Subcutaneous abdominal adipose tissue (tissue), 5 donors: ENCODE measurements at regions not wholly inside any gene's neighbourhood (a gene's known extent, or its start where the extent isn't known, plus 50 kb on each side); places are given as distances from the start of the nearest gene placed in this dataset.

Experiments used
- H3K27ac ChIP-seq: one replicate; pipeline ENCODE4 v1.7.0; 2013; ENCODE audit warnings: low read depth, mild to moderate bottlenecking, inconsistent platforms, low read length, moderate library complexity
- H3K27me3 ChIP-seq, 5 donors: one replicate each; pipeline ENCODE4 v1.7.0; 2013; ENCODE audit warnings: low read length in 5 of 5, inconsistent platforms in 1 of 5; ENCODE audit not compliant: control insufficient read depth in 5 of 5, insufficient read depth in 4 of 5
- H3K36me3 ChIP-seq, 5 donors: one replicate each; pipeline ENCODE4 v1.7.0; 2013; ENCODE audit warnings: low read length in 5 of 5; ENCODE audit not compliant: control insufficient read depth in 5 of 5, insufficient read depth in 5 of 5
- H3K4me1 ChIP-seq, 5 donors: one replicate each; pipeline ENCODE4 v1.7.0; 2013; ENCODE audit warnings: low read length in 5 of 5, mild to moderate bottlenecking in 3 of 5, moderate library complexity in 1 of 5; ENCODE audit not compliant: control insufficient read depth in 5 of 5, insufficient read depth in 5 of 5
- H3K4me3 ChIP-seq, 5 donors: one replicate each; pipeline ENCODE4 v1.7.0; 2013; ENCODE audit warnings: low read length in 5 of 5, low read depth in 1 of 5
- H3K9ac ChIP-seq, 5 donors: one replicate each; pipeline ENCODE4 v1.7.0; 2013; ENCODE audit warnings: low read length in 5 of 5, mild to moderate bottlenecking in 4 of 5, moderate library complexity in 3 of 5
- H3K9me3 ChIP-seq, 5 donors: one replicate each; pipeline ENCODE4 v1.7.0; 2013; ENCODE audit warnings: low read length in 5 of 5; ENCODE audit not compliant: control insufficient read depth in 5 of 5
- donor health status: healthy.
- donor health status: healthy.
- donor health status: healthy.
- donor health status: healthy.
- donor health status: healthy.

DNA sequence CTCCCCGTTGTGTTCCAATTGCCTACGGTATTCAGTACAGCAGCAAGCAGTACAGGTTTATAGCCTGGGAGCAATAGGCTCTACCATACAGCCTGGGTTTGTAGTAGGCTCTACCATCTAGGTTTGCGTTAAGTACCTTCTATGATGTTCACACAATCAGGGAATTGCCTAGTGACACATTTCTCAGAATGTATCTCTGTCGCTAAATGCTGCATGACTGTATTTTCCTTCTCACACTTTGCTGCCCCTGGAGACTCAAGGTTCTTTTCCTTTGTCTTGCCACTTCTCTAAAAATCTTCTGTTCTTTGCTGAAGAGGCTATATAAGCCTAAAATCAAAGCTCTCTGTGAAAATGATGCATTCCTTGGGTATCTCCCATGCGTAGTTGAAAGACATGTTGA, 241.9 kb downstream of the CD83 start:
- Histone ChIP-seq H3K9ac (no peak overlapping the region), H3K9me3 (no peaks in the 10 kb centered on the region), H3K36me3 (no peaks in the 10 kb centered on the region), H3K27me3 (no peaks in the 10 kb centered on the region), H3K27ac (no peak overlapping the region), H3K4me3 (no peak overlapping the region), H3K4me1 (peaks cover 0 to 14% (median 8%) of the 10 kb centered on the region in 5 donors)

GRCh38 chr6:14360565-14360964, 243.0 kb downstream of the CD83 start:
- no peak overlapping the region for H3K27ac ChIP-seq
- H3K27me3 ChIP-seq: no peaks in the 10 kb centered on the region
- no peaks in the 10 kb centered on the region for H3K9me3 ChIP-seq
- H3K9ac ChIP-seq: no peak overlapping the region
- H3K36me3 ChIP-seq: no peaks in the 10 kb centered on the region
- H3K4me1 ChIP-seq: peaks cover 0 to 7% (median 0%) of the 10 kb centered on the region in 5 donors
- H3K4me3 ChIP-seq: no peak overlapping the region

- Histone ChIP-seq H3K9me3 (no peaks in the 10 kb centered on the region), H3K27me3 (no peaks in the 10 kb centered on the region), H3K4me3 (no peak overlapping the region), H3K27ac (no peak overlapping the region), H3K4me1 (peaks cover 0 to 7% (median 0%) of the 10 kb centered on the region in 5 donors), H3K9ac (no peak overlapping the region), H3K36me3 (no peaks in the 10 kb centered on the region)
These were observed 243.7 kb downstream of the CD83 start for GRCh38 chr6:14361297-14361696.

- Histone ChIP-seq H3K9ac (no peak overlapping the region), H3K4me3 (no peak overlapping the region), H3K36me3 (no peaks in the 10 kb centered on the region), H3K27me3 (no peaks in the 10 kb centered on the region), H3K9me3 (no peaks in the 10 kb centered on the region), H3K4me1 (peaks cover 0 to 7% (median 0%) of the 10 kb centered on the region in 5 donors), H3K27ac (no peak overlapping the region)
These were observed 244.5 kb downstream of the CD83 start for GRCh38 chr6:14361956-14362587.

GRCh38 chr6:14364370-14364769, 246.8 kb downstream of the CD83 start:
- H3K36me3 ChIP-seq: no peaks in the 10 kb centered on the region
- no peak overlapping the region for H3K27ac ChIP-seq
- peaks cover 0 to 7% (median 0%) of the 10 kb centered on the region in 5 donors for H3K4me1 ChIP-seq
- H3K27me3 ChIP-seq: no peaks in the 10 kb centered on the region
- H3K4me3 ChIP-seq: no peak overlapping the region
- H3K9me3 ChIP-seq: no peaks in the 10 kb centered on the region
- H3K9ac ChIP-seq: no peak overlapping the region

DNA sequence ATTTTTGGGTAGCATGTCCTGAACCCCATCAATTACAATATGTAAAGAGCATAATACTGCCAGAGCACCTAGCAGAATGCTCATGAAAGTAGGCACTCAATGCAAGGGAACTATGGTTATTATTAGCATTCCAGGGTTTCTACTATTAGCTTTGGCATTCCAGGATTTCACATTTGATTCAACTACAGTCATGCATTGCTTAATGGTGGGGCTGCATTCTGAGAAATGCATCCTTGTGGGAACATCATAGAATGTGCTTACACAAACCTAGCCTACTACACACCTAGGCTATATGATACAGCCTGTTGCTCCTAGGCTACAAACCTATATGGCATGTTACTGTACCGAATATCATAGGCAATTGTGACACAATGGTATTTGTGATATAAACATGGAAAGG, 247.8 kb downstream of the CD83 start:
- Histone ChIP-seq H3K4me1 (peaks cover 0 to 7% (median 0%) of the 10 kb centered on the region in 5 donors), H3K27me3 (no peaks in the 10 kb centered on the region), H3K9me3 (no peaks in the 10 kb centered on the region), H3K27ac (no peak overlapping the region), H3K9ac (no peak overlapping the region), H3K4me3 (no peak overlapping the region), H3K36me3 (no peaks in the 10 kb centered on the region)

- Histone ChIP-seq H3K4me3 (no peak overlapping the region), H3K27me3 (no peaks in the 10 kb centered on the region), H3K4me1 (peaks cover 0 to 4% (median 0%) of the 10 kb centered on the region in 5 donors), H3K9me3 (no peaks in the 10 kb centered on the region), H3K9ac (no peak overlapping the region), H3K27ac (no peak overlapping the region), H3K36me3 (no peaks in the 10 kb centered on the region)
These were observed 248.7 kb downstream of the CD83 start for GRCh38 chr6:14366315-14366714.

DNA sequence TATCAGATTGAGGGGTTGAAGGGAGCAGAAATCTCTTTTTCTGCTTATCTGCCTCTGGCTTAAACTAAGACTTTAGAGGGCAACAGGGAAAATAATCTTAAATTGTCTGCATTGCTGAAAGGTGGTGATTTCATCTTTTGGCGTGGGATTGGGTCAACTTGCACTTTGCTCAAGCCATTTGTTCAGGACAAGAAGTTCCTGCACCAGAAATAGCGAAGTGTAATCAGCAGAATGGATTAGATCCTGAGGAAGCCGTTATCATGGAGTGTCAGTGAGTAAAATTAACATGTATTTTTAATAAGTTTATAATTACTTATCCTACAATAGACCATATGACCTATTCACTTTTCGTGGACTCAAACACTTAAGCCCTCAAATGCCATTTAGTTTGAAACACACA, 249.3 kb downstream of the CD83 start:
- Histone ChIP-seq H3K27ac (no peak overlapping the region), H3K9me3 (no peaks in the 10 kb centered on the region), H3K4me1 (no peaks in the 10 kb centered on the region), H3K27me3 (no peaks in the 10 kb centered on the region), H3K36me3 (no peaks in the 10 kb centered on the region), H3K9ac (no peak overlapping the region), H3K4me3 (no peak overlapping the region)

DNA sequence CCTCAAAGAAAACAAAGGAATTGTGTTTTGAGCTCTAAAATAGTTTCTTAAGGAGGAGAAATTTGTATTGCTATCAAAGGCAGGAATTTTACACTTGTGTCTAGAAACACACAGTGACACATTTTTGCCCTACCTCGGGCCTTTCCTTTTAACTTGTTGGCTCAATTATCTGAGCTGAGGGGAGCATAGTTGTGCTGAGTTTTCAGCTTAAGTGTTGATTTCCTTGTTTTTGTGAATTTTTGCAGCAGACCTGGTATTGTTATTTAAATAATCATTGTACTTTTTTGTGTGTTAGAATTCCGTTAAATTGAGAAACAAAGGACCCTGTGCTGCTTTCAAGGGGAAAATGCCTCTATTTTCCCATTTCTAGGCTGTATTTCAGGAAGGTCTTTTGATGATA, 249.7 kb downstream of the CD83 start:
- Histone ChIP-seq H3K9me3 (no peaks in the 10 kb centered on the region), H3K9ac (no peak overlapping the region), H3K36me3 (no peaks in the 10 kb centered on the region), H3K4me3 (no peak overlapping the region), H3K4me1 (no peaks in the 10 kb centered on the region), H3K27ac (no peak overlapping the region), H3K27me3 (no peaks in the 10 kb centered on the region)

DNA sequence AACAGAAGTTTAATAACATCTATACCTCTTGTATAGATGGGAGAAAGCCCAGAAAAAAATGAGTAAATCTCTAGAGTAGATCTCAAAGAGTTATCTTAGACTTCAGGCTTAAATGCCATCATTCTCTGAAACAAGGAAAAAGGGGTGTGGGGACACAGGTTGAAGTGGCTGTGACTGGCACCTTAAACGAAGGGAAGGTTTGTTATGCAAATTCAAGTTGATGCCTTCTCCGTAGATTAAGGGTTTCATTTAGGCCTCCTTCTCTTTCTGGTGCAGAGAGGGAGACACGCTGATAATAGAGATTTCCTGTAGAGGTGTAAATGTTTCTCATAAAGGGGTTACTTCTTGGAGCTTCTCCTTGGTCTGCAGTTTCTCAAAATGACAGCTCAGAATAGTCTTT, 252.1 kb downstream of the CD83 start:
- Histone ChIP-seq H3K4me1 (no peaks in the 10 kb centered on the region), H3K27ac (no peak overlapping the region), H3K9me3 (no peaks in the 10 kb centered on the region), H3K9ac (no peak overlapping the region), H3K4me3 (no peak overlapping the region), H3K27me3 (no peaks in the 10 kb centered on the region), H3K36me3 (no peaks in the 10 kb centered on the region)

DNA sequence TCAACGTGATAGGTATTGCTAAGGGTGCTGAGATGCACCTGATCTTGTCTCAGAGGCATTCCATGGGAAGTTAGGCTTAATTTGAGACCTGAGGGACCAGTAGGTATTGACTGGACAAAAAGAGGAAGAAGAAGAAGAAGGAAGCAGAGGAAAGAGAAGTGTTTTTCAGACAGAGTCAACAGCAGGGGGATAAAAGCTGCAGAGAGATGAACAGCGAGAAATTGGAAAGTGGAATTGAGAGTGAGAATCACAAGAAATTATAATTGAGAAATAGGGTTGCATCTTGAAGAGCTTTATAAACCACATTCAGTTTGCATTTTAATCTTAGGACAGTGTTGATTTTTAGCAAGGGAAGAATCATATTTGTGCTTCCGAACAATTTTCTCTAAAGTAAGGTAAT, 254.0 kb downstream of the CD83 start:
- Histone ChIP-seq H3K9me3 (no peaks in the 10 kb centered on the region), H3K9ac (no peak overlapping the region), H3K36me3 (no peaks in the 10 kb centered on the region), H3K4me3 (no peak overlapping the region), H3K27ac (no peak overlapping the region), H3K4me1 (no peaks in the 10 kb centered on the region), H3K27me3 (no peaks in the 10 kb centered on the region)
